ENCODE measurements at regions not wholly inside any gene's neighbourhood (a gene's known extent, or its start where the extent isn't known, plus 50 kb on each side); places are given as distances from the start of the nearest gene placed in this dataset.

DNA sequence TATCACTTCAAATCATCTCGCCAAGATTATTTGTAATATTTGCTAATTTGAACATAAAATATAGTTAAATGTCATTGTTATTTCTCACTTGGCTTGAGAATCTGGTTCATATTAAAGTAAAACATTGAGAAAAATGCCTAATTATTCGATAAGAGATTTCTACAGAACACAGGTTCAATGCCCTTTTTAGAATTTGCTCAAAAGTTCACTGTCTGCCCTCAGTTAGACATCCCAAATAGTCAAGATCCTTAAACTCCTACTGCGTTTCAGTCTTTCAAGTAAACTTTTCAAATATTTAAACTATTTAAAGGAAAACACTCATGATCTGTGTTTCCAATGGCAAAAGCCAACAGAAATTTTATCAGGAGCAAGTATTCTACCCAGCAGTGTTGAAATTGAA lies 204.1 kb upstream of the AGTR1 start:
- TF ChIP-seq CTCF (IDR thresholded peaks at IDR 0.05), result no peak
- TF ChIP-seq EP300 (IDR thresholded peaks at IDR 0.05), result no peak
